ENCODE measurements at regions not wholly inside any gene's neighbourhood (a gene's known extent, or its start where the extent isn't known, plus 50 kb on each side); places are given as distances from the start of the nearest gene placed in this dataset.

- H3K36me3 ChIP-seq (ENCODE audit: control insufficient read depth in 4 of 4, insufficient read depth in 3 of 4, low read depth in 1 of 4, low read length in 3 of 4): no peaks in the 10 kb centered on the region
- H3K4me3 ChIP-seq (ENCODE audit: low read depth in 1 of 3, low read length in 3 of 3): no peak overlapping the region
- no peak overlapping the region for H3K9ac ChIP-seq (ENCODE audit: low read depth in 1 of 2, low read length in 2 of 2)
- H3K27me3 ChIP-seq (ENCODE audit: control insufficient read depth in 4 of 4, insufficient read depth in 4 of 4, low read length in 3 of 4): no peaks in the 10 kb centered on the region
- WGBS: 82% methylated on average over 6 of the region's 6 CpGs
- no peaks in the 10 kb centered on the region for H3K9me3 ChIP-seq (ENCODE audit: control insufficient read depth in 4 of 4, low read length in 3 of 4)
- H3K27ac ChIP-seq (ENCODE audit: low read depth in 1 of 2, low read length in 2 of 2): no peak overlapping the region
- no peak for TF ChIP-seq RXRA (IDR thresholded peaks at IDR 0.05)
- no peak for TF ChIP-seq HNF4A (conservative IDR thresholded peaks at IDR 0.05)
- no peak for TF ChIP-seq ATF3 (IDR thresholded peaks at IDR 0.05)
- TF ChIP-seq GABPA (IDR thresholded peaks at IDR 0.05 in 1 of 2, conservative IDR thresholded peaks at IDR 0.05 in 1 of 2): no peak
- no peak for TF ChIP-seq EGR1 (IDR thresholded peaks at IDR 0.05; ENCODE audit: low read depth in 2 of 2)
- TF ChIP-seq FOXA2 (IDR thresholded peaks at IDR 0.05): no peak
- TF ChIP-seq ZBTB33 (IDR thresholded peaks at IDR 0.05): no peak
- no peak for TF ChIP-seq MAX (IDR thresholded peaks at IDR 0.05)
- no peak for TF ChIP-seq SP1 (IDR thresholded peaks at IDR 0.05)
- TF ChIP-seq TAF1 (conservative IDR thresholded peaks at IDR 0.05): no peak
- no peak for DNase-seq (ENCODE audit: low spot score)
- H3K4me1 ChIP-seq (ENCODE audit: control insufficient read depth in 4 of 4, insufficient read depth in 4 of 4, low read length in 3 of 4): no peaks in the 10 kb centered on the region
Measured at GRCh38 chr1:11342621-11343032, 69.6 kb downstream of the UBIAD1 start.

GRCh38 chr1:11345971-11346715, 73.1 kb downstream of the UBIAD1 start:
- no peak for DNase-seq (ENCODE audit: low spot score)
- Histone ChIP-seq H3K27me3 (ENCODE audit: control insufficient read depth in 4 of 4, insufficient read depth in 4 of 4, low read length in 3 of 4) (no peaks in the 10 kb centered on the region), H3K9ac (ENCODE audit: low read depth in 1 of 2, low read length in 2 of 2) (no peak overlapping the region), H3K9me3 (ENCODE audit: control insufficient read depth in 4 of 4, low read length in 3 of 4) (peaks cover 2 to 14% (median 9%) of the 10 kb centered on the region in 4 donors), H3K27ac (ENCODE audit: low read depth in 1 of 2, low read length in 2 of 2) (no peak overlapping the region), H3K4me3 (ENCODE audit: low read depth in 1 of 3, low read length in 3 of 3) (no peak overlapping the region), H3K4me1 (ENCODE audit: control insufficient read depth in 4 of 4, insufficient read depth in 4 of 4, low read length in 3 of 4) (no peaks in the 10 kb centered on the region), H3K36me3 (ENCODE audit: control insufficient read depth in 4 of 4, insufficient read depth in 3 of 4, low read depth in 1 of 4, low read length in 3 of 4) (no peaks in the 10 kb centered on the region)
- WGBS: 62% methylated on average over 19 of the region's 19 CpGs
- no peak for TF ChIP-seq FOXA2 (IDR thresholded peaks at IDR 0.05)
- TF ChIP-seq NR2F2 (IDR thresholded peaks at IDR 0.05): no peak
- TF ChIP-seq REST (IDR thresholded peaks at IDR 0.05): no peak
- TF ChIP-seq MAX (IDR thresholded peaks at IDR 0.05): no peak
- TF ChIP-seq SP1 (IDR thresholded peaks at IDR 0.05): no peak
- no peak for TF ChIP-seq GABPA (IDR thresholded peaks at IDR 0.05 in 1 of 2, conservative IDR thresholded peaks at IDR 0.05 in 1 of 2)
- no peak for TF ChIP-seq ATF3 (IDR thresholded peaks at IDR 0.05)
- no peak for TF ChIP-seq YY1 (IDR thresholded peaks at IDR 0.05)
- no peak for TF ChIP-seq RAD21 (IDR thresholded peaks at IDR 0.05)
- TF ChIP-seq RXRA (IDR thresholded peaks at IDR 0.05): no peak
- no peak for TF ChIP-seq TAF1 (conservative IDR thresholded peaks at IDR 0.05)
- TF ChIP-seq JUND (IDR thresholded peaks at IDR 0.05): no peak
